ENCODE measurements at regions not wholly inside any gene's neighbourhood (a gene's known extent, or its start where the extent isn't known, plus 50 kb on each side); places are given as distances from the start of the nearest gene placed in this dataset.

GRCh38 chr9:105188746-105189145 lies 55.7 kb upstream of the SLC44A1 start:
- no peaks in the 10 kb centered on the region for H3K36me3 Mint-ChIP-seq (ENCODE audit: low read depth, unreplicated experiment)
- H3K4me1 Mint-ChIP-seq (ENCODE audit: unreplicated experiment), result no peaks in the 10 kb centered on the region
- no peak overlapping the region for H3K27ac Mint-ChIP-seq (ENCODE audit: unreplicated experiment)
- H3K9me3 Mint-ChIP-seq (ENCODE audit: unreplicated experiment), result peaks cover 4% of the 10 kb centered on the region
- no peak overlapping the region for H3K4me3 Mint-ChIP-seq (ENCODE audit: unreplicated experiment)
- H3K27me3 Mint-ChIP-seq (ENCODE audit: unreplicated experiment), result peaks cover 3% of the 10 kb centered on the region
- DNase-seq (ENCODE audit: low spot score), result no peak
- no peak for TF ChIP-seq CTCF (IDR thresholded peaks at IDR 0.05; ENCODE audit: unreplicated experiment)

GRCh38 chr9:105191508-105192121 lies 52.8 kb upstream of the SLC44A1 start:
- no peak overlapping the region for H3K27ac Mint-ChIP-seq (ENCODE audit: unreplicated experiment)
- no peak for TF ChIP-seq CTCF (IDR thresholded peaks at IDR 0.05; ENCODE audit: unreplicated experiment)
- H3K9me3 Mint-ChIP-seq (ENCODE audit: unreplicated experiment), result no peaks in the 10 kb centered on the region
- peaks cover 3% of the 10 kb centered on the region for H3K27me3 Mint-ChIP-seq (ENCODE audit: unreplicated experiment)
- no peak overlapping the region for H3K4me3 Mint-ChIP-seq (ENCODE audit: unreplicated experiment)
- no peaks in the 10 kb centered on the region for H3K36me3 Mint-ChIP-seq (ENCODE audit: low read depth, unreplicated experiment)
- H3K4me1 Mint-ChIP-seq (ENCODE audit: unreplicated experiment), result no peaks in the 10 kb centered on the region
- DNase-seq (ENCODE audit: low spot score), result no peak

GRCh38 chr9:105193560-105193959 lies 50.9 kb upstream of the SLC44A1 start:
- H3K27ac Mint-ChIP-seq (ENCODE audit: unreplicated experiment), result no peak overlapping the region
- H3K4me3 Mint-ChIP-seq (ENCODE audit: unreplicated experiment), result no peak overlapping the region
- H3K4me1 Mint-ChIP-seq (ENCODE audit: unreplicated experiment), result no peaks in the 10 kb centered on the region
- no peaks in the 10 kb centered on the region for H3K9me3 Mint-ChIP-seq (ENCODE audit: unreplicated experiment)
- peaks cover 3% of the 10 kb centered on the region for H3K27me3 Mint-ChIP-seq (ENCODE audit: unreplicated experiment)
- no peak for DNase-seq (ENCODE audit: low spot score)
- no peak for TF ChIP-seq CTCF (IDR thresholded peaks at IDR 0.05; ENCODE audit: unreplicated experiment)
- no peaks in the 10 kb centered on the region for H3K36me3 Mint-ChIP-seq (ENCODE audit: low read depth, unreplicated experiment)

GRCh38 chr9:105194234-105194633 lies 50.2 kb upstream of the SLC44A1 start:
- H3K9me3 Mint-ChIP-seq (ENCODE audit: unreplicated experiment), result no peaks in the 10 kb centered on the region

More at GRCh38 chr9:105194234-105194633, 50.2 kb upstream of the SLC44A1 start:
- H3K36me3 Mint-ChIP-seq (ENCODE audit: low read depth, unreplicated experiment), result no peaks in the 10 kb centered on the region
- H3K4me1 Mint-ChIP-seq (ENCODE audit: unreplicated experiment), result no peaks in the 10 kb centered on the region
- H3K4me3 Mint-ChIP-seq (ENCODE audit: unreplicated experiment), result no peak overlapping the region
- H3K27ac Mint-ChIP-seq (ENCODE audit: unreplicated experiment), result no peak overlapping the region
- no peak for TF ChIP-seq CTCF (IDR thresholded peaks at IDR 0.05; ENCODE audit: unreplicated experiment)
- DNase-seq (ENCODE audit: low spot score), result no peak
- peaks cover 3% of the 10 kb centered on the region for H3K27me3 Mint-ChIP-seq (ENCODE audit: unreplicated experiment)
